ENCODE measurements at regions not wholly inside any gene's neighbourhood (a gene's known extent, or its start where the extent isn't known, plus 50 kb on each side); places are given as distances from the start of the nearest gene placed in this dataset.

- TF ChIP-seq EZH2 (IDR thresholded peaks at IDR 0.05; ENCODE audit: insufficient read depth, poor library complexity, severe bottlenecking) (no peak), EZH2phosphoT487 (IDR thresholded peaks at IDR 0.05; ENCODE audit: insufficient read depth, low read depth) (no peak)
These were observed 164.9 kb upstream of the BMP4 start for GRCh38 chr14:54121466-54122027.

Data from GM23248 (cell line).